ENCODE measurements at regions not wholly inside any gene's neighbourhood (a gene's known extent, or its start where the extent isn't known, plus 50 kb on each side); places are given as distances from the start of the nearest gene placed in this dataset.

DNA sequence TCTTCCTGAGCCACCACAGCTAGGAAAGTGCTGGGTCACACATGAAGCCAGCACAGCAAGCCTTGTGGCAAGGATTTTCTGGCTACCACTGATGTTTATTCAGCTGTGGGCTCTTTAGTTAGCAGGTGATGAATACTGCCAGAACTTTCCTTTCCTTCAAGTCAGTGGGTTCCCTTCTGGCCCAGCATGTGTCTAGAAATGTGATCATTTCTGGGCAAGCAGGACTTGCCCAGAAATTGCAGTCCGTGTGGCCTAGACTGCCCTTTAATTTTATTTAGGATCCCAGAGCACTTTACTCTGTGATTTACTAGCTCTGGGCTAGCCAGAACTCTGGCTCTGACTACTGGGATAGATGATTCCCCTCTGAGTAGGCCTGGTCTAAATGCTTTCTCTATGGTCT, 397.5 kb downstream of the ZIC4 start:
- Histone ChIP-seq H3K79me2 (ENCODE audit: insufficient read depth) (no peaks in the 10 kb centered on the region), H3K4me2 (no peak overlapping the region), H3K4me1 (ENCODE audit: control insufficient read depth in 1 of 2, insufficient read depth in 2 of 2, low read depth in 1 of 2, low read length in 1 of 2) (no peaks in the 10 kb centered on the region), H3K9me2 (no peaks in the 10 kb centered on the region), H3K27me3 (ENCODE audit: insufficient read depth) (no peaks in the 10 kb centered on the region), H3F3A (replicated peaks; ENCODE audit: insufficient read depth) (no peaks in the 10 kb centered on the region), H3K27ac (ENCODE audit: low read depth in 2 of 2, low read length in 1 of 2) (no peak overlapping the region), H3K4me3 (ENCODE audit: low read depth in 2 of 2, low read length in 1 of 2) (no peak overlapping the region), H4K20me1 (ENCODE audit: insufficient read depth) (no peaks in the 10 kb centered on the region), H3K9ac (no peak overlapping the region), H3K36me3 (replicated peaks in 1 of 2; ENCODE audit: control insufficient read depth in 1 of 2, insufficient read depth in 2 of 2, low read length in 1 of 2) (no peaks in the 10 kb centered on the region), H3K9me3 (no peaks in the 10 kb centered on the region), H2AFZ (ENCODE audit: low read depth) (no peak overlapping the region)
- ChIA-PET CTCF (no interaction called here), POLR2A (no interaction called here)
- WGBS (ENCODE audit: low lambda C conversion rate) = 60% methylated on average over 1 of the region's 1 CpG
- TF ChIP-seq CHD2 (IDR thresholded peaks at IDR 0.05; ENCODE audit: low read length, partially characterized antibody) (no peak), TCF12 (IDR thresholded peaks at IDR 0.05) (no peak), GATA2 (CRISPR knock-in tag; IDR thresholded peaks at IDR 0.05) (no peak), MEF2A (IDR thresholded peaks at IDR 0.05; ENCODE audit: borderline replicate concordance, low read depth) (no peak), PBX3 (IDR thresholded peaks at IDR 0.05) (no peak), GABPA (IDR thresholded peaks at IDR 0.05; ENCODE audit: low read depth) (no peak), REST (IDR thresholded peaks at IDR 0.05; ENCODE audit: low read depth, low read length) (no peak), EZH2phosphoT487 (IDR thresholded peaks at IDR 0.05; ENCODE audit: borderline replicate concordance, low read depth) (no peak), MXI1 (IDR thresholded peaks at IDR 0.05; ENCODE audit: low read depth, low read length) (no peak), EP300 (IDR thresholded peaks at IDR 0.05; ENCODE audit: borderline replicate concordance in 1 of 2, low read depth in 1 of 2, low read length in 1 of 2) (no peak)
- TF ChIP-seq, protein P1, sequence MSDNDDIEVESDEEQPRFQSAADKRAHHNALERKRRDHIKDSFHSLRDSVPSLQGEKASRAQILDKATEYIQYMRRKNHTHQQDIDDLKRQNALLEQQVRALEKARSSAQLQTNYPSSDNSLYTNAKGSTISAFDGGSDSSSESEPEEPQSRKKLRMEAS (IDR thresholded peaks at IDR 0.05; ENCODE audit: low read depth) = no peak
- no peak for DNase-seq

DNA sequence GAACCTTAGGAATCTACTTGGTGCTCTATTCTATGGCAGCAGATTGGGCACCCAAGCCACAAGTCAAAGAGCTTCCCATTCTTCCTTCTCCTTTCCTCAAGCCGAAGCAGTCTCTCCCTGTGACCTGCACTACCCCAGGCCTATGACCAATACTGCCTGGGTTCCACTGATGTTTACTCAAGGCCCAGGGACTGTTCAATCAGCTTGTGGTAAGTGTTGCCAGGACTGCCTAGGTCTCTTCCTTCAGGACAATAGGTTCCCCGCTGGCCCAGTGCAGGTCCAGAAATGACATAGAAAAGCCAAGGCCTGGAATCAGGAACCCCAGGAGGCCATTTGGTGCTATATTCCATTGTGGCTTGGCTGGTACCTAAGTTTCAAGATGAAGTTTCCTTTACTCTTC, 397.9 kb downstream of the ZIC4 start:
- H3K4me3 ChIP-seq (ENCODE audit: low read depth in 2 of 2, low read length in 1 of 2) = no peak overlapping the region
- no peaks in the 10 kb centered on the region for H3F3A ChIP-seq (replicated peaks; ENCODE audit: insufficient read depth)
- H3K9me3 ChIP-seq = no peaks in the 10 kb centered on the region
- H4K20me1 ChIP-seq (ENCODE audit: insufficient read depth) = no peaks in the 10 kb centered on the region
- DNase-seq = no peak
- 13% methylated on average over 2 of the region's 2 CpGs for WGBS (ENCODE audit: low lambda C conversion rate)
- no peak overlapping the region for H3K4me2 ChIP-seq
- CTCF ChIA-PET = no interaction called here
- H3K9ac ChIP-seq = no peak overlapping the region
- H3K4me1 ChIP-seq (ENCODE audit: control insufficient read depth in 1 of 2, insufficient read depth in 2 of 2, low read depth in 1 of 2, low read length in 1 of 2) = no peaks in the 10 kb centered on the region
- H2AFZ ChIP-seq (ENCODE audit: low read depth) = no peak overlapping the region
- no peaks in the 10 kb centered on the region for H3K36me3 ChIP-seq (replicated peaks in 1 of 2; ENCODE audit: control insufficient read depth in 1 of 2, insufficient read depth in 2 of 2, low read length in 1 of 2)
- H3K9me2 ChIP-seq = no peaks in the 10 kb centered on the region
- POLR2A ChIA-PET = no interaction called here
- H3K79me2 ChIP-seq (ENCODE audit: insufficient read depth) = no peaks in the 10 kb centered on the region
- no peak overlapping the region for H3K27ac ChIP-seq (ENCODE audit: low read depth in 2 of 2, low read length in 1 of 2)
- no peaks in the 10 kb centered on the region for H3K27me3 ChIP-seq (ENCODE audit: insufficient read depth)
- TF ChIP-seq NFIC (IDR thresholded peaks at IDR 0.05; ENCODE audit: borderline replicate concordance) (no peak), RXRA (IDR thresholded peaks at IDR 0.05; ENCODE audit: borderline replicate concordance, low read depth) (no peak), MXI1 (IDR thresholded peaks at IDR 0.05; ENCODE audit: low read depth, low read length) (no peak), GABPA (IDR thresholded peaks at IDR 0.05; ENCODE audit: low read depth) (no peak), NRF1 (IDR thresholded peaks at IDR 0.05; ENCODE audit: low read depth, low read length) (no peak), EP300 (IDR thresholded peaks at IDR 0.05; ENCODE audit: borderline replicate concordance in 1 of 2, low read depth in 1 of 2, low read length in 1 of 2) (no peak), GATA2 (CRISPR knock-in tag; IDR thresholded peaks at IDR 0.05) (no peak), JUND (IDR thresholded peaks at IDR 0.05) (no peak), RFX5 (IDR thresholded peaks at IDR 0.05; ENCODE audit: low read length) (no peak), FOSL2 (IDR thresholded peaks at IDR 0.05; ENCODE audit: borderline replicate concordance, low read depth) (no peak), FOXM1 (IDR thresholded peaks at IDR 0.05; ENCODE audit: low read depth) (no peak)
- TF ChIP-seq, protein P2, sequence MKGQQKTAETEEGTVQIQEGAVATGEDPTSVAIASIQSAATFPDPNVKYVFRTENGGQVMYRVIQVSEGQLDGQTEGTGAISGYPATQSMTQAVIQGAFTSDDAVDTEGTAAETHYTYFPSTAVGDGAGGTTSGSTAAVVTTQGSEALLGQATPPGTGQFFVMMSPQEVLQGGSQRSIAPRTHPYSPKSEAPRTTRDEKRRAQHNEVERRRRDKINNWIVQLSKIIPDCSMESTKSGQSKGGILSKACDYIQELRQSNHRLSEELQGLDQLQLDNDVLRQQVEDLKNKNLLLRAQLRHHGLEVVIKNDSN (IDR thresholded peaks at IDR 0.05; ENCODE audit: borderline replicate concordance, low read depth) = no peak
- TF ChIP-seq, protein P1 (IDR thresholded peaks at IDR 0.05; ENCODE audit: low read depth) = no peak
- TF ChIP-seq, protein P3, sequence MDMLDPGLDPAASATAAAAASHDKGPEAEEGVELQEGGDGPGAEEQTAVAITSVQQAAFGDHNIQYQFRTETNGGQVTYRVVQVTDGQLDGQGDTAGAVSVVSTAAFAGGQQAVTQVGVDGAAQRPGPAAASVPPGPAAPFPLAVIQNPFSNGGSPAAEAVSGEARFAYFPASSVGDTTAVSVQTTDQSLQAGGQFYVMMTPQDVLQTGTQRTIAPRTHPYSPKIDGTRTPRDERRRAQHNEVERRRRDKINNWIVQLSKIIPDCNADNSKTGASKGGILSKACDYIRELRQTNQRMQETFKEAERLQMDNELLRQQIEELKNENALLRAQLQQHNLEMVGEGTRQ (IDR thresholded peaks at IDR 0.05; ENCODE audit: borderline replicate concordance, low read depth, low read length) = no peak

All from SK-N-SH (cell line).